Prostate gland (tissue), 2 donors: ENCODE measurements at regions not wholly inside any gene's neighbourhood (a gene's known extent, or its start where the extent isn't known, plus 50 kb on each side); places are given as distances from the start of the nearest gene placed in this dataset.

Experiments used
- CTCF ChIP-seq, 4 experiments: fragments of 200-600 bp in 2 of 4; fragments of 450-650 bp in 2 of 4; sonication (generic) in 2 of 4; IDR thresholded peaks; 1 replicate in 3 of 4; 2 replicates in 1 of 4; pipeline ENCODE4 v1.5.1; 2016 to 2019; ENCODE audit warnings: antibody characterized with exemption in 4 of 4, mild to moderate bottlenecking in 2 of 4, moderate library complexity in 2 of 4
- POLR2A ChIP-seq: fragments of 450-650 bp; IDR thresholded peaks from one replicate; pipeline ENCODE4 v1.6.1; 2016; ENCODE audit warnings: antibody characterized with exemption, mild to moderate bottlenecking
- POLR2AphosphoS5 ChIP-seq: sonication (generic); formaldehyde crosslinking; IDR thresholded peaks from one replicate; pipeline ENCODE4 v1.6.1; 2017; ENCODE audit warnings: antibody characterized with exemption

GRCh38 chr11:42390116-42390515 lies 921.7 kb upstream of the API5 start:
- no peak for TF ChIP-seq CTCF (IDR thresholded peaks at IDR 0.05)
- TF ChIP-seq POLR2AphosphoS5, result no peak
- no peak for TF ChIP-seq POLR2A
